NCI-H524 (cell line): ENCODE measurements at regions not wholly inside any gene's neighbourhood (a gene's known extent, or its start where the extent isn't known, plus 50 kb on each side); places are given as distances from the start of the nearest gene placed in this dataset.
"Not testable (repeated sequence)": the region's sequence is repeated elsewhere in the genome, so short reads cannot be mapped to it uniquely, and the experiment has no call there.

Experiments used
- DNase-seq, 2 experiments: peaks; one replicate each; lab custom pipeline; 2025; lab: John Stamatoyannopoulos, UW

- no peak for DNase-seq
Measured at GRCh38 chr4:24209131-24209530, 319.3 kb upstream of the PPARGC1A start.

GRCh38 chr4:24208691-24209090 is 318.8 kb upstream of the PPARGC1A start:
- DNase-seq: no peak

DNA sequence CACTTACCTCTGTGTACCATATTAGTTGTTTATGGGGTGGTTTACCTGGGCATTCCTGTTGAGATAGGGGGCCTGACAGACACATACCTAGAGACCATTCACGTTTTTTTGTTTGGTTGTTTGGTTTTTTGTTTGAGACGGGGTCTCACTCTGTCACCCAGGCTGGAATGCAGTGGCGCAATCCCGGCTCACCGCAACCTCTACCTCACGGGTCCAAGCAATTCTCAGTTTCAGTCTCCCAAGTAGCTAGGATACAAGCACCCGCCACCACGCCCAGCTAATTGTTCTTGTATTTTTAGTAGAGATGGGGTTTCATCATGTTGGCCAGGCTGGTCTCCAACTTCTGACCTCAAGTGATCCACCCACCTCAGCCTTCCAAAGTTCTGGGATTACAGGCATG is 314.9 kb upstream of the PPARGC1A start:
- DNase-seq: not testable (repeated sequence)

GRCh38 chr4:24203926-24204325 is 314.1 kb upstream of the PPARGC1A start:
- DNase-seq: no peak

- DNase-seq: no peak
Measured at GRCh38 chr4:24202579-24202978, 312.7 kb upstream of the PPARGC1A start.

- DNase-seq: no peak
Measured at GRCh38 chr4:24197955-24198354, 308.1 kb upstream of the PPARGC1A start.

DNA sequence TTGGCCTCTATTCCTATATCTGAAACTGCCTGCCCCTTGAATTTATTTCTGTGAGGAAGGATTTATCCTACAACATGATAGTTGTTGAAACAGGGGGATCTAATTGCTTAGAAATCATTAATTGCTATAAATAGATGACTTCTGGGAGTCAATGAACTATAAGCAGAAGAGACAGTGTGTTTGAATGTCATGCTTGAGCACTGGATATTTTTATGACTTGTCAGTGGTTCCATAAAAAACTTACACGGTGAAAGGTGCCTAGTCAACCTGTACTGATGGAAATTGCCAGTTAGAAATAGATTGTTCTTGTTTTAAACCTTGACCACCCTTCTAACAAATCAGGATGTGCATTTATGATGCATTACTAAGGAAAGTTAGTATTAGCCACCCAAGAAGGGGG is 306.9 kb upstream of the PPARGC1A start:
- DNase-seq: no peak

DNA sequence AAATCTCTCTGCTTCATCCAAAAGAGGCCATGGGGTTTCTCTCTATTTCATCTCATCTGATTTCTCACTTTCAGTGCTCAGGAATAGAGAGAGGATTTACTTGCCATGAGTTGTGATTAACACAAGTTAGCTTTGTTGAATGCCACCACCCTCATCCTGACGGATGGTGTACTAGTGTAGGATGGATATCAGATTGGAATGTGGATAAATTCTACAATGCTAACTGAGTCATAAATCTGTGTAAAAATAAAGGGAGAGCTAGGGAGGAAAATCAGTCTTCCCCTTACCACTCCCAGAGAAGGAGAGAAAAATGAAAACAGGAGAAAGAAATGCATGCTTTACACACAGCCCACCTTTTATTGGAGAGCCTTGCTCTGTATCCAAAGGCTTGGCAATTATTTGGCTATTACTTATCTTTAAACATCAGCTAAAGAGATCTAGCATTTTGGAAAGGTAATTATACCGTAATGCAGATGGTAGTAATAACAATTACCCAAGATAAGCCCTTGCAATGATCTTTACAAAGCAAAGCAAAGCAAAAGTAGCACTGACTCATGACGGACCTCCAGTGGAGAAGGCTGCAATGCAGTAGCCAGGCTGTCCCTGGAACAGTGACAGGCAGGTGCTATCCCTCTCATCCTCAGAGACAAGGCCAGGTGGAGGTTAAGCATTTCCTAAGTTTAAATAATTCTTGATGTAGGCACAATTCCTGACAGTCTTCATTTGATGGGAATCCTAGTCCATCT is 306.3 kb upstream of the PPARGC1A start:
- DNase-seq: peak in 1 of 2 experiments; percentile 39

GRCh38 chr4:24192018-24192641 is 302.3 kb upstream of the PPARGC1A start:
- DNase-seq: no peak

GRCh38 chr4:24190761-24191695 is 301.2 kb upstream of the PPARGC1A start:
- no peak for DNase-seq

DNA sequence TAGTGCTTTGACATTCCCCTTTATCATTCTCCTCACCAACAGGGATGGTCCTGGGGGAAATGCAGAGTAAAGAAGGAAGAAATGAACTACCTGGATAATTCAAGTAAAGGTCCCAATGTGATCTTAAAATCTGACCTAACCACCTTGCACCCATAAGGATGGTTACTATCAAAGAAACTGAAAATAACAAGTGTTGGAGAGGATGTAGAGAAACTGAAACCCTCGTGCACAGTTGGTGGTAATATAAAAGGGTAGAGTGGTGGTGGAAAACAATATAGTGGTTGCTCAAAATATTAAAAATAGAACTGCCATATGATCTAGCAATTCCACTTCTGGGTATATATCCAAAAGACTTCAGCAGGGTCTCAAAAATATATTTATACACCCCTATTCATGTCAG is 298.6 kb upstream of the PPARGC1A start:
- DNase-seq: no peak

- DNase-seq: no peak
Measured at GRCh38 chr4:24186466-24186865, 296.6 kb upstream of the PPARGC1A start.

- no peak for DNase-seq
Measured at GRCh38 chr4:24181005-24181404, 291.2 kb upstream of the PPARGC1A start.

GRCh38 chr4:24180586-24180985 is 290.7 kb upstream of the PPARGC1A start:
- no peak for DNase-seq

GRCh38 chr4:24179201-24179840 is 289.5 kb upstream of the PPARGC1A start:
- no peak for DNase-seq

GRCh38 chr4:24177443-24177842 is 287.6 kb upstream of the PPARGC1A start:
- not testable (repeated sequence) for DNase-seq

- DNase-seq: no peak
Measured at GRCh38 chr4:24175707-24176106, 285.9 kb upstream of the PPARGC1A start.

- no peak for DNase-seq
Measured at GRCh38 chr4:24174602-24175001, 284.8 kb upstream of the PPARGC1A start.

- no peak for DNase-seq
Measured at GRCh38 chr4:24172406-24172805, 282.6 kb upstream of the PPARGC1A start.

DNA sequence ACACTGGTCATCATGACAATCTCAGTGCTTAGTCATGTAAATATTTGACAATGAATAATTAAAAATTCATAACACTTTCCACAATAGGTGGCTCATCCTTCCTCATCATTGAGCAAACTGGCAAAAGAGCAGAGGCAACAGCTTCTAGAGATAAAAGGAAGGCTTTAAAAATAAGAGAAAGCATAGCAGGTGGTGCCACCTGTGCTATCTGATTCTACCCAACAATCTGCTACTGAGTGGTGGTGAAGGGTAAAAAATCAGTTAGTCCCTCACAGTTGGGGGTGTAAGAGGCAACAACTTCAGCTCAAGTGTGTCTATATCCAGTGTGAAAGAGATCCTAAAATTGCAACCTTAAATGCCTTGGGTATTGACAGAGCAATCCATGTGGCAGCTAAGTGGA is 280.1 kb upstream of the PPARGC1A start:
- peak in 1 of 2 experiments; percentile 20 for DNase-seq

DNA sequence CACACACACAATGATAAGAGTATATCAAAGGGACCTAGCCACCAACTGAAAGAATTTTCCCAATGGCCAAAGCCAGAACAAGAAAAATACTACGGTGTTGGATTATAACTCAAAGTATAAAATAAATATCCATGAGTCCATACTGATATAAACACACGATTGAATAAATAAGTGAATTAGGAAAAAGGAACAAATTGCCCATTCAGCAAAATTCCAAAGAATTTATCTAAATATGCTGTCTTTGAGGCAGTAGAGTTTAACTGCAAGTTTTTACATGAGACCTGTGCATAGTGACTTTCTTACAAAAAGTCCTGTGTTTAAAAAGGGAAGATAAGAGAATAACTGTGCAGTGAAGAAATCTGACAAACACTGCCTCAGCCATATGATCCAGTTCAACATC is 278.8 kb upstream of the PPARGC1A start:
- DNase-seq: no peak

GRCh38 chr4:24166501-24166900 is 276.7 kb upstream of the PPARGC1A start:
- no peak for DNase-seq
